SK-N-MC (cell line): ENCODE measurements at regions not wholly inside any gene's neighbourhood (a gene's known extent, or its start where the extent isn't known, plus 50 kb on each side); places are given as distances from the start of the nearest gene placed in this dataset.

ENCODE experiments used
- EZH2 ChIP-seq: fragments of 200-600 bp; sonication (generic); IDR thresholded peaks from one replicate; pipeline ENCODE4 v1.6.1; 2017; ENCODE audit warnings: antibody characterized with exemption
- POLR2AphosphoS5 ChIP-seq: IDR thresholded peaks from 2 replicates; pipeline ENCODE4 v1.6.1; 2012; ENCODE audit warnings: mild to moderate bottlenecking, low read depth, low read length, borderline replicate concordance

GRCh38 chr5:45162974-45163373, 354.2 kb downstream of the MRPS30 start:
- TF ChIP-seq EZH2 (no peak), POLR2AphosphoS5 (no peak)
